Cardiac muscle cell (in vitro differentiated cells and primary cell): ENCODE measurements at regions not wholly inside any gene's neighbourhood (a gene's known extent, or its start where the extent isn't known, plus 50 kb on each side); places are given as distances from the start of the nearest gene placed in this dataset.
A peak's percentile ranks its signal among the peaks of the same experiment; 100 is the strongest.

Experiments used
- DNase-seq, 2 donors: peaks; one replicate each; pipeline versions ENCODE4 v3.0.0 to v3.0.0-alpha.2; 2010 to 2017; ENCODE audit warnings: low read depth in 1 of 2, low spot score in 1 of 2
- H3K27ac ChIP-seq: fragments of 200-600 bp; sonication (generic); 2 replicates; pipeline ENCODE4 v1.5.1; 2016
- H3K27me3 ChIP-seq: fragments of 200-600 bp; sonication (generic); 2 replicates; pipeline ENCODE4 v1.6.0; 2016; ENCODE audit warnings: control low read depth
- H3K36me3 ChIP-seq: fragments of 200-600 bp; sonication (generic); 2 replicates; pipeline ENCODE4 v1.5.1; 2016; ENCODE audit warnings: control low read depth
- H3K4me1 ChIP-seq: fragments of 200-600 bp; sonication (generic); 2 replicates; pipeline ENCODE4 v1.8.1; 2017; ENCODE audit warnings: low read depth, mild to moderate bottlenecking, mixed run types
- H3K4me3 ChIP-seq: fragments of 200-600 bp; sonication (generic); 2 replicates; pipeline ENCODE4 v1.5.1; 2016; ENCODE audit warnings: mild to moderate bottlenecking
- H3K9me3 ChIP-seq: fragments of 200-600 bp; sonication (generic); 2 replicates; pipeline ENCODE4 v1.5.1; 2017; ENCODE audit warnings: low read depth, mild to moderate bottlenecking, control low read depth
- CTCF ChIP-seq: IDR thresholded peaks from 2 replicates; pipeline ENCODE4 v1.5.1; 2012; ENCODE audit warnings: low read depth, mild to moderate bottlenecking, low read length

- H3K9me3 ChIP-seq: no peaks in the 10 kb centered on the region
- H3K36me3 ChIP-seq: no peaks in the 10 kb centered on the region
- DNase-seq: no peak
- no peaks in the 10 kb centered on the region for H3K27me3 ChIP-seq
- H3K4me1 ChIP-seq: no peaks in the 10 kb centered on the region
- H3K4me3 ChIP-seq: no peak overlapping the region
- no peak overlapping the region for H3K27ac ChIP-seq
- TF ChIP-seq CTCF: no peak
These were observed 735.2 kb downstream of the TLR4 start for GRCh38 chr9:118439441-118439840.

GRCh38 chr9:118444403-118444802, 740.2 kb downstream of the TLR4 start:
- no peak overlapping the region for H3K27ac ChIP-seq
- no peaks in the 10 kb centered on the region for H3K36me3 ChIP-seq
- no peak overlapping the region for H3K4me3 ChIP-seq
- no peak for TF ChIP-seq CTCF
- H3K9me3 ChIP-seq: no peaks in the 10 kb centered on the region
- peak in 1 of 2 donors; percentile 3 for DNase-seq
- no peaks in the 10 kb centered on the region for H3K27me3 ChIP-seq
- no peaks in the 10 kb centered on the region for H3K4me1 ChIP-seq

DNA sequence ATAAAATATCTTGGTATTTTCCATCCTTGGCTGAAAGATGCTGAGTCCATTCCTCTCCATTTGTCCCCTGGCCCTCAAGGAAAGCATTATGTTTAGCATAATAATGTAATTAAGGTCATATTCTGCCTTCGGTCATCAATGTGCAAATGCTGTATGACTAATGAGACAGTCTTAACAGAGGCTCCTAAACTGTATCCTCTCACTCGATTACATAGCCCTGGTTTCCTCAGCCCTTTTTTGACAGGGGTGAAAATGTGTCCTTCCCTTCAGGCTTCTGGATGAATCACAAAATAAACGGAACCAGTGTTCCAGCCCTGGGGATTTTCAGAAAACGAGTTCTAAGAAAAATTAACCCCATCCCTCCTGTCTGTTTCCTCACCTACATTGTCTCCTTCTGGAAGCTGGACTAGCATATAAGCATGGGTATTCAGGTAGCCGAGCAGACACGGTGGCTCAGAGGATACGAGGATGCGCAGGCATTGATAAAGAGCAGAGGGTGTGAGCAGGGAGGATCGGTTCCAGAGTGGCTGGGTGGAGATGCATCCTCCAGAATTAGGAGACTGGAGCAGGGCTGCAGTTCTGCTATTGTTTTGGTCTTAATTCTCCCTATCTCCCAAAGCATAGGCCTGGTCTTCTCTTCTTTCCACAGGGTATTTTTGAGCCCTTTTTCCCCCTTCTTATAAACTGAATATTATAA, 742.9 kb downstream of the TLR4 start:
- DNase-seq: no peak
- TF ChIP-seq CTCF: no peak
- Histone ChIP-seq H3K9me3 (no peaks in the 10 kb centered on the region), H3K4me3 (no peak overlapping the region), H3K4me1 (no peaks in the 10 kb centered on the region), H3K27me3 (no peaks in the 10 kb centered on the region), H3K27ac (no peak overlapping the region), H3K36me3 (no peaks in the 10 kb centered on the region)

GRCh38 chr9:118449554-118449953, 745.4 kb downstream of the TLR4 start:
- H3K4me3 ChIP-seq: no peak overlapping the region
- H3K27ac ChIP-seq: no peak overlapping the region
- no peaks in the 10 kb centered on the region for H3K9me3 ChIP-seq
- no peaks in the 10 kb centered on the region for H3K27me3 ChIP-seq
- H3K36me3 ChIP-seq: no peaks in the 10 kb centered on the region
- no peak for DNase-seq
- TF ChIP-seq CTCF: no peak
- H3K4me1 ChIP-seq: no peaks in the 10 kb centered on the region

DNA sequence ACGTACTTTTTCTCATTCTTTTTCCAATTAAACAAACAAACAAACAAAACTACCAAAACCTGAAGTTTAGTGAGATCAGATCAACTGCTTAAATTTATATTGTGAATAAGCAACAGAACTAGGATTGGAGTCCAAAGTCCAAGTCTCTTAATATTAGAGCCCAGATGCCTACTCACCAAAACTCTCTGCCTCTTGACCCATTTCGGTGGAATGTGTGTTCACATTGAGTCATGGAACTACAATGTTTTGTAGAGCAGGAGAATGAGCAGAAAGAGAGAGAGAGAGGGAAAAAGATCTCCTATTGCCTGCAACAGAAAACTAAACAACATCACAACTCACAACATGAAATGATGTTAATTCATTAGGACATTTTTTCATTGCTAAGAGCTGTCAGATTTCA, 751.1 kb downstream of the TLR4 start:
- H3K27me3 ChIP-seq: no peaks in the 10 kb centered on the region
- no peak for DNase-seq
- no peaks in the 10 kb centered on the region for H3K4me1 ChIP-seq
- no peak for TF ChIP-seq CTCF
- no peak overlapping the region for H3K27ac ChIP-seq
- H3K4me3 ChIP-seq: no peak overlapping the region
- no peaks in the 10 kb centered on the region for H3K36me3 ChIP-seq
- no peaks in the 10 kb centered on the region for H3K9me3 ChIP-seq
